Activated T-cell treated with anti-CD3 and anti-CD28 coated beads, Interleukin-2, amount 50 U/mL, for 4 hours (primary cell): ENCODE measurements at regions not wholly inside any gene's neighbourhood (a gene's known extent, or its start where the extent isn't known, plus 50 kb on each side); places are given as distances from the start of the nearest gene placed in this dataset.

ENCODE experiments used
- ATAC-seq, 2 donors: fragments of 200-7000 bp; cut with Tn5 transposase; one replicate each; pipeline ENCODE4 v1.10.0; 2021
- DNase-seq: peaks from one replicate; pipeline ENCODE4 v3.0.0-alpha.2; 2020
- H3K27me3 Mint-ChIP-seq: one replicate; pipeline ENCODE4 v1.8.0; 2021; ENCODE audit warnings: low read depth, mixed read lengths
- H3K36me3 Mint-ChIP-seq: one replicate; pipeline ENCODE4 v1.8.0; 2022; ENCODE audit warnings: mixed read lengths; ENCODE audit not compliant: insufficient read depth
- H3K4me1 Mint-ChIP-seq: one replicate; pipeline ENCODE4 v1.8.0; 2021; ENCODE audit warnings: low read depth, mixed read lengths
- H3K4me3 Mint-ChIP-seq: one replicate; pipeline ENCODE4 v1.8.0; 2021; ENCODE audit warnings: mild to moderate bottlenecking, moderate library complexity, mixed read lengths
- H3K9me3 Mint-ChIP-seq: one replicate; pipeline ENCODE4 v1.8.0; 2021; ENCODE audit warnings: mixed read lengths

GRCh38 chr9:108093773-108094675, 604.5 kb upstream of the KLF4 start:
- DNase-seq: no peak
- no peaks in the 10 kb centered on the region for H3K4me1 Mint-ChIP-seq
- H3K27me3 Mint-ChIP-seq: no peaks in the 10 kb centered on the region
- H3K36me3 Mint-ChIP-seq: no peaks in the 10 kb centered on the region
- no peak for ATAC-seq
- no peak overlapping the region for H3K4me3 Mint-ChIP-seq
- H3K9me3 Mint-ChIP-seq: peaks cover 18% of the 10 kb centered on the region

GRCh38 chr9:108088916-108089315, 599.3 kb upstream of the KLF4 start:
- Mint-ChIP-seq H3K36me3 (no peaks in the 10 kb centered on the region), H3K4me3 (no peak overlapping the region), H3K4me1 (no peaks in the 10 kb centered on the region), H3K27me3 (no peaks in the 10 kb centered on the region), H3K9me3 (peaks cover 15% of the 10 kb centered on the region)
- no peak for ATAC-seq
- DNase-seq: no peak

GRCh38 chr9:108087781-108088180, 598.2 kb upstream of the KLF4 start:
- Mint-ChIP-seq H3K4me3 (no peak overlapping the region), H3K36me3 (no peaks in the 10 kb centered on the region), H3K9me3 (peaks cover 13% of the 10 kb centered on the region), H3K27me3 (no peaks in the 10 kb centered on the region), H3K4me1 (no peaks in the 10 kb centered on the region)
- ATAC-seq: no peak
- DNase-seq: no peak

- Mint-ChIP-seq H3K9me3 (peaks cover 12% of the 10 kb centered on the region), H3K36me3 (no peaks in the 10 kb centered on the region), H3K4me3 (no peak overlapping the region), H3K4me1 (no peaks in the 10 kb centered on the region), H3K27me3 (no peaks in the 10 kb centered on the region)
- ATAC-seq: no peak
- no peak for DNase-seq
Observed at GRCh38 chr9:108086624-108087023, 597.1 kb upstream of the KLF4 start.

- ATAC-seq: no peak
- DNase-seq: no peak
- H3K4me1 Mint-ChIP-seq: no peaks in the 10 kb centered on the region
- no peak overlapping the region for H3K4me3 Mint-ChIP-seq
- peaks cover 12% of the 10 kb centered on the region for H3K9me3 Mint-ChIP-seq
- H3K27me3 Mint-ChIP-seq: no peaks in the 10 kb centered on the region
- no peaks in the 10 kb centered on the region for H3K36me3 Mint-ChIP-seq
Observed at GRCh38 chr9:108085294-108085693, 595.7 kb upstream of the KLF4 start.

GRCh38 chr9:108083796-108084352, 594.3 kb upstream of the KLF4 start:
- H3K4me3 Mint-ChIP-seq: no peak overlapping the region
- DNase-seq (no peak), ATAC-seq (no peak)
- H3K36me3 Mint-ChIP-seq: no peaks in the 10 kb centered on the region
- H3K27me3 Mint-ChIP-seq: no peaks in the 10 kb centered on the region
- H3K9me3 Mint-ChIP-seq: peaks cover 9% of the 10 kb centered on the region
- H3K4me1 Mint-ChIP-seq: no peaks in the 10 kb centered on the region

- Mint-ChIP-seq H3K4me1 (no peaks in the 10 kb centered on the region), H3K4me3 (no peak overlapping the region), H3K9me3 (peaks cover 11% of the 10 kb centered on the region), H3K27me3 (no peaks in the 10 kb centered on the region), H3K36me3 (no peaks in the 10 kb centered on the region)
- ATAC-seq: no peak
- no peak for DNase-seq
Observed at GRCh38 chr9:108083160-108083750, 593.7 kb upstream of the KLF4 start.

GRCh38 chr9:108081112-108081511, 591.5 kb upstream of the KLF4 start:
- no peaks in the 10 kb centered on the region for H3K27me3 Mint-ChIP-seq
- no peaks in the 10 kb centered on the region for H3K4me1 Mint-ChIP-seq
- no peak for DNase-seq
- H3K4me3 Mint-ChIP-seq: no peak overlapping the region
- no peaks in the 10 kb centered on the region for H3K36me3 Mint-ChIP-seq
- ATAC-seq: no peak
- peaks cover 5% of the 10 kb centered on the region for H3K9me3 Mint-ChIP-seq

GRCh38 chr9:108080285-108080684, 590.7 kb upstream of the KLF4 start:
- DNase-seq (no peak), ATAC-seq (no peak)
- Mint-ChIP-seq H3K9me3 (peaks cover 5% of the 10 kb centered on the region), H3K36me3 (no peaks in the 10 kb centered on the region), H3K4me1 (no peaks in the 10 kb centered on the region), H3K27me3 (no peaks in the 10 kb centered on the region), H3K4me3 (no peak overlapping the region)

- Mint-ChIP-seq H3K27me3 (no peaks in the 10 kb centered on the region), H3K36me3 (no peaks in the 10 kb centered on the region), H3K9me3 (peaks cover 5% of the 10 kb centered on the region), H3K4me3 (no peak overlapping the region), H3K4me1 (no peaks in the 10 kb centered on the region)
- ATAC-seq (no peak), DNase-seq (no peak)
Observed at GRCh38 chr9:108078811-108079210, 589.2 kb upstream of the KLF4 start.

GRCh38 chr9:108078375-108078774, 588.8 kb upstream of the KLF4 start:
- DNase-seq: no peak
- ATAC-seq: no peak
- Mint-ChIP-seq H3K36me3 (no peaks in the 10 kb centered on the region), H3K4me3 (no peak overlapping the region), H3K9me3 (peaks cover 5% of the 10 kb centered on the region), H3K27me3 (no peaks in the 10 kb centered on the region), H3K4me1 (no peaks in the 10 kb centered on the region)

GRCh38 chr9:108077556-108077955, 588.0 kb upstream of the KLF4 start:
- no peak for ATAC-seq
- Mint-ChIP-seq H3K27me3 (no peaks in the 10 kb centered on the region), H3K4me1 (no peaks in the 10 kb centered on the region), H3K36me3 (no peaks in the 10 kb centered on the region), H3K9me3 (peaks cover 5% of the 10 kb centered on the region), H3K4me3 (no peak overlapping the region)
- no peak for DNase-seq

- Mint-ChIP-seq H3K9me3 (peaks cover 5% of the 10 kb centered on the region), H3K4me3 (no peak overlapping the region), H3K27me3 (no peaks in the 10 kb centered on the region), H3K4me1 (no peaks in the 10 kb centered on the region), H3K36me3 (no peaks in the 10 kb centered on the region)
- DNase-seq: no peak
- no peak for ATAC-seq
Observed at GRCh38 chr9:108074900-108075299, 585.3 kb upstream of the KLF4 start.

GRCh38 chr9:108073823-108074222, 584.3 kb upstream of the KLF4 start:
- DNase-seq (no peak), ATAC-seq (no peak)
- H3K27me3 Mint-ChIP-seq: no peaks in the 10 kb centered on the region
- H3K4me3 Mint-ChIP-seq: no peak overlapping the region
- peaks cover 2% of the 10 kb centered on the region for H3K9me3 Mint-ChIP-seq
- no peaks in the 10 kb centered on the region for H3K4me1 Mint-ChIP-seq
- H3K36me3 Mint-ChIP-seq: no peaks in the 10 kb centered on the region

- no peaks in the 10 kb centered on the region for H3K4me1 Mint-ChIP-seq
- DNase-seq (no peak), ATAC-seq (no peak)
- H3K4me3 Mint-ChIP-seq: no peak overlapping the region
- no peaks in the 10 kb centered on the region for H3K9me3 Mint-ChIP-seq
- no peaks in the 10 kb centered on the region for H3K27me3 Mint-ChIP-seq
- H3K36me3 Mint-ChIP-seq: no peaks in the 10 kb centered on the region
Observed at GRCh38 chr9:108072740-108073139, 583.2 kb upstream of the KLF4 start.
